ENCODE measurements at regions not wholly inside any gene's neighbourhood (a gene's known extent, or its start where the extent isn't known, plus 50 kb on each side); places are given as distances from the start of the nearest gene placed in this dataset.

DNA sequence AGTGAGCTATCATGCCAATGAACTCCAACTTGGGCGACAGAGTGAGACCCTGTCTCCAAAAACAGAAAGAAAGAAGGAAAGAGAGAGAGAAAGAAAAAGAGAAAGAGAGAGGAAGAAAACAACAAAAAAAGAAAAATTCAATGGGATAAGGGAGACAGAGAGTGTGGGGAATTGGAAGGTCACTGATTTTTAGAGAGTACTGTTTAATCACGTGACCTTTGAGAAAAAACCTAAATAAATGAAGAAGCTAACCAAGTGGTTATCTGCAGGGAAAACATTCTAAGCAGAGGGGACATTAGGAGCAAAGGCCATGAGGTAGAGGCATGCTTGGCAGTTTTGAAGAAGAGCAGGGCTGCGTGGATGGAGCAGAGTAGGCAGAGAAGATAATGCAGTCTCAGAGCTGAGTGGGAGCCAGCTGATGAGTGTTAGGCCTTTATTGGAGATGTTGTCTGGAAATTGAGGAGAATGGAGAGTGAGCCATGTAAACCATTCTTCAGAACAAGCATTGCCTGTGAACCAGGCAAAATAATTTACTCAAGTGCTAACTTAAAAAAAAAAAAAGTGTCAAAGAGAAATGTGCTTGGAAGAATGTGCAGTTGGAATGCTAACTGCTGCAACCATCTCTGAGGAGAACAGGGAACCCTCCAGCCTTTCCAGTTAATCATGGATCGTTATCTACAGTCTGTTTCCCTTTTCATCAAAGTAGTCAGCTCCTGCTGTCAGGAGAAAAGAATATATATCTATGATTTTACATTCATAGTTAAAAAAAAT is 377.3 kb upstream of the SEMA6D start:
- TF ChIP-seq, protein P1, sequence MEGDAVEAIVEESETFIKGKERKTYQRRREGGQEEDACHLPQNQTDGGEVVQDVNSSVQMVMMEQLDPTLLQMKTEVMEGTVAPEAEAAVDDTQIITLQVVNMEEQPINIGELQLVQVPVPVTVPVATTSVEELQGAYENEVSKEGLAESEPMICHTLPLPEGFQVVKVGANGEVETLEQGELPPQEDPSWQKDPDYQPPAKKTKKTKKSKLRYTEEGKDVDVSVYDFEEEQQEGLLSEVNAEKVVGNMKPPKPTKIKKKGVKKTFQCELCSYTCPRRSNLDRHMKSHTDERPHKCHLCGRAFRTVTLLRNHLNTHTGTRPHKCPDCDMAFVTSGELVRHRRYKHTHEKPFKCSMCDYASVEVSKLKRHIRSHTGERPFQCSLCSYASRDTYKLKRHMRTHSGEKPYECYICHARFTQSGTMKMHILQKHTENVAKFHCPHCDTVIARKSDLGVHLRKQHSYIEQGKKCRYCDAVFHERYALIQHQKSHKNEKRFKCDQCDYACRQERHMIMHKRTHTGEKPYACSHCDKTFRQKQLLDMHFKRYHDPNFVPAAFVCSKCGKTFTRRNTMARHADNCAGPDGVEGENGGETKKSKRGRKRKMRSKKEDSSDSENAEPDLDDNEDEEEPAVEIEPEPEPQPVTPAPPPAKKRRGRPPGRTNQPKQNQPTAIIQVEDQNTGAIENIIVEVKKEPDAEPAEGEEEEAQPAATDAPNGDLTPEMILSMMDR (IDR thresholded peaks at IDR 0.05; ENCODE audit: insufficient read depth, low read length, poor library complexity, severe bottlenecking) = no peak
- no peak for TF ChIP-seq EZH2phosphoT487 (conservative IDR thresholded peaks at IDR 0.05; ENCODE audit: low read length)

All from SU-DHL-6 (cell line).